GM12892 (cell line): ENCODE measurements at regions not wholly inside any gene's neighbourhood (a gene's known extent, or its start where the extent isn't known, plus 50 kb on each side); places are given as distances from the start of the nearest gene placed in this dataset.

Source experiments
- POLR2A ChIP-seq: IDR thresholded peaks from 2 replicates; pipeline ENCODE4 v1.6.1; 2011; ENCODE audit warnings: low read depth, low read length, control low read depth
- POLR2AphosphoS5 ChIP-seq: IDR thresholded peaks from 2 replicates; pipeline ENCODE4 v1.6.1; 2011; ENCODE audit warnings: low read depth, low read length, control low read depth
- TAF1 ChIP-seq: IDR thresholded peaks from 2 replicates; pipeline ENCODE4 v1.6.1; 2011; ENCODE audit warnings: low read depth, mild to moderate bottlenecking, control low read depth, low read length, borderline replicate concordance

DNA sequence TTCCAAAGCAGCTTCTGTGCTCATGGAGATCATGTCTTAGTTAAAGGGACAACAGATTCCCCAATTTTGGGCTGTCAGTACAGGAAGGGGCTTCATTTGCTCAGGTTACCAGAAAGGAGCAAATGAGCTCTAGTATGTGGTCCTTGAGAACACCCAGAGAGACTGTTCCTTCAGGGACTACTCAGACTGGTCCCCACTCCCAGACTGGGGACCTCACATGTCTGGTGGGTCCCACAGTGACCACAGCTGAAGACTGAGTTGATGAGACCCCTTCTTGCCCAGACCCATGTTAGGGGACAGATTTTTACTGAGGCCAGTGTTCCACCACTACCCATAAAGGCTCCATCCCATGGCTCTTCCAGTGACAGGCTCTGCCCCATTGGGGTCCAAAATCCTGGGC lies 1695.2 kb downstream of the TP53TG3F start:
- TF ChIP-seq POLR2AphosphoS5 = no peak
- TF ChIP-seq TAF1 = no peak
- TF ChIP-seq POLR2A = no peak
